ENCODE measurements at regions not wholly inside any gene's neighbourhood (a gene's known extent, or its start where the extent isn't known, plus 50 kb on each side); places are given as distances from the start of the nearest gene placed in this dataset.
A peak's percentile ranks its signal among the peaks of the same experiment; 100 is the strongest.
"Not testable (repeated sequence)": the region's sequence is repeated elsewhere in the genome, so short reads cannot be mapped to it uniquely, and the experiment has no call there.

DNA sequence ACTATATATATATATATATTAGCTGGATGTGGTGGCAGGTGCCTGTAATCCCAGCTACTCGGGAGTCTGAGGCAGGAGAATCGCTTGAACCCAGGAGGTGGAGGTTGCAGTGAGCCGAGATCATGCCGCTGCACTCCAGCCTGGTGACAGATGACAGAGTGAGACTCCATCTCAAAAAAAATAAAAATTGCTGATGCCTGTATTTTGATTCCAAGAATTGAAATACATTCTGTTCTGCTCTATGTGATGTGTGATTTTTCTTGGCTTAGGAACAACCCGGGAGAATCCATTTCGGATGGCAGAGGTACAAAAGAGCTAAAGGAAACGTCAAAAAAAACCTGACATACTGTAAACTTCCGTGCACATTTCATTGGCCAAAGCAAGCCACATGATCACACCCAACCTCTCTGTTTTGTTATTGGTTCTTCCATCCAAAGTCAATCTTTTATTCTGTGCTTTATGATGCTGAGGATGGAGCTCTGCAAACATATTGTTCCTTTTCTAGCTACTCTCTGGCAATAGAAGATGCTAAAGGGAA, 478.1 kb upstream of the MAP2 start:
- DNase-seq = no peak

DNA sequence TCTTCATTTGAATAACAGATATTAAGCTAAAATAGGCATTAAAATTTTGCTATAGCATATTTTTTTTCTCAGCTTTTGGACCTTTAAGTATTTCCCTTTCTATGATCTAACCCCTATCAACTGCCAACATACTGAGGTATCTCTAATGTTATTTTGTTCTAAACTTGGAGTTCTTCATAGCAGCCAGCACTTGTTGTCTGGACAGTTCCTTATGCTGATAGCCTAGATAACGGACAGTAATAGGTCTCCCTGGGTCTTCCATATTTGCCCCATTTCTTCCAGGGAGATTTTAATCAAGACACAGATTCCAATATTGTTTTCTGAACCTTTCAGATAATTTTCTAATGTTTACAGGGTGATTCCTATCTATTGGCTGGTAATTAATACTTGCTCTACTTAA, 475.8 kb upstream of the MAP2 start:
- DNase-seq = no peak

DNA sequence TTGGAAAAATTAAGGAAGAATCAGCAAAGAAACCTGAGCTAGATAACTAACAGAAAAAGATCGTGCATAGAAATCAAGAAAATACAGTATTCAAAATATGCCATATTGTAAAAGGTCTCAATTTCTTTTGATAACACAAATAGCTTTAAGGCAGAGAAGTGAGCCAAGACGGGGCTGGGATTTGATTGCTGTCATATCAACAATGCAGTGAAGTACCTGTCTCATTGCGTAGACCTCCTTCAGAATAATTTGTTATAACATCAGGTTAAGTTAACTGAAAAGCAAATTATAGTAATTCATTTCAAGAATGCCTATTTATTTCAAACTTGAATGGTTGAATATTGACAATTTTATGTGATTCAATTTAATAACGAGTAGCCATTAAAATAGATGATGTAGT, 453.8 kb upstream of the MAP2 start:
- no peak for DNase-seq

DNA sequence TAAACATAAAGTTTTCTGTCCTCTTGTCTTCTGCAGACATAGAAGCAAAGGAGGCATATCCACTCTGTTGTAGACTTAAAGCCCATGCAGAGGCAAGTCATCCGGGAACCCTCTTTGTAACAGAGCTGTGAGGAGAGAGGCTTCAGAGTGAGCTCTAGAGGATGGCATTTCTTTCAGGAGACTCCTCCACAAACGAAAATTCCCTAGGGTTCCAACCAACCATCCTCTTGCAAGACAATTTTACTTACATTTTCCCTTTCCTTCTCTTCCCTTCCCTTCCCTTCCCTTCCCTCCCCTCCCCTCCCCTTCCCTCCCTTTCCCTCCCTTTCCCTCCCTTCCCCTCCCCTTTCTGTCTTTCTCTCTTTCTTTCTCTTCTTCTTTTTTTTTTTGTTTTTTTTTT, 446.3 kb upstream of the MAP2 start:
- no peak for DNase-seq

DNA sequence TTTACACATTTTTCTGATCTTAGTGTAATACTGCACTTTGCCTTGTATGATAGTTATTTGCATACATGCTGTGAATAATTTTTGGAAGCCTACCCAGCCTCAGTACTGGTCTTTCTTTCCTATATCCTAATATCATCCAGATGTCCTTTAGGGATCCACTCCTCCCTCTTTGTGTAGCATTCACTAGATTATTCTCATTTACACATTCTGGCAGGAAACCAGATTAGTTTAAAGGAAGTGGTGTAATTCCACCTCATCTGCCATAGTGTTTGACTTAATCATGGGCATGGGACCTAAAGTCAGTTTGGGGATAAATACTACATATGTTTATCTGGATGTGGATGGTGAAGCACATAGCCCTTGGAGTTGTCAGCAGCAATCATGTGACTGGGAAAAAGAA, 444.9 kb upstream of the MAP2 start:
- DNase-seq = peak; percentile 41

DNA sequence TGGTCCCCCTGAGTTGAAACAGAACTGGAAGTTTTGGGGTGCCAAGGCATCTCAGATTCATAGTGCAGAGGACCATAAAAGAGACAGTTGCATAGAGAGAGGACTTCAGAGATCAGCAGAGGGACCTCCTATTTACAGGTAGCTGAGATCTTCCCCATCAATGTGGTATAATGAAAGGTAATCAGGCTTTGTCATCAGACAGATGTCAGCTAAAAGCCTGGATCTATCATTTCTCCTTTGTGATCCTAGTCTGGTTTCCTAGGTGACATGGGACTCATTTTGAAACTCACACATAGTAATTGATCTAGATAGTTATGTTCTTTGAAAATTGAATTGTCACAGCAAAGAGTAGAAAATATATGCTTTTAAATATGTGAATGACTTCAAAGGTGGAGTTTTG, 443.5 kb upstream of the MAP2 start:
- no peak for DNase-seq

DNA sequence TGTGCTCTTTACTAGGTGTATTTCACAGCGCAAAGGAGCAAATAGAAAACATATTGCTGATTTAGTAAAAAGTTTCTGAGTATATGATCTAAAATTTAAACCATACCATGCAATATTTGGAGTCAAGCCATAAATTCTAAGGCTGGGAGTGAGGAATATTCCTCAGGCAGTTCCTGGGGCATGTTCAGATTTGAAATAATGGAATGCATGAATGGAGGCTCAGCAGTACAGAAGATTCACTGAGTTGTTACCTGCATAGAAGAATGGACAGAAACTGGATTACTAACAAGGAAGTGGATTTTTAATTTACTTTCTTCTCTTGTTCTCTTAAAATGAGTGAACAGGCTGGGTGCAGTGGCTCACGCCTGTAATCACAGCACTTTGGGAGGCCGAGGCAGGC, 441.0 kb upstream of the MAP2 start:
- no peak for DNase-seq

DNA sequence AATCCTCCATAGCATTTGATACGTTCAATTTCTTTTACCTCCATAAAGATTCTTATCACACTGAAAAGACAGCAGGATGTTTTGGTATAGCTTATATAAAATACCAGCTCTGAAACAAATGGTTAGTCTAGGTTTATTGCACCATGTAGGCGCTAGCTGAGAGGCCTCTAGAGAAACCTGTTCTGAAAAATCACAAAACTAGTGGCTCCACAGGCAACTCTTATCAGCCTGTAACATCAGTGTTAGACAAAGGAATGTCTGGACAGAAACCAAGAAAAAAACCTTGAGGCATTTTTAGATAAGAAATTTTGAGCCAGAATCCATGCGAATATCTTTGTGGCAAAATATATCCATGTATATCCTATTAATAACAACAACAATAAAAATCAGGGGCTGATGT, 440.4 kb upstream of the MAP2 start:
- DNase-seq = no peak

DNA sequence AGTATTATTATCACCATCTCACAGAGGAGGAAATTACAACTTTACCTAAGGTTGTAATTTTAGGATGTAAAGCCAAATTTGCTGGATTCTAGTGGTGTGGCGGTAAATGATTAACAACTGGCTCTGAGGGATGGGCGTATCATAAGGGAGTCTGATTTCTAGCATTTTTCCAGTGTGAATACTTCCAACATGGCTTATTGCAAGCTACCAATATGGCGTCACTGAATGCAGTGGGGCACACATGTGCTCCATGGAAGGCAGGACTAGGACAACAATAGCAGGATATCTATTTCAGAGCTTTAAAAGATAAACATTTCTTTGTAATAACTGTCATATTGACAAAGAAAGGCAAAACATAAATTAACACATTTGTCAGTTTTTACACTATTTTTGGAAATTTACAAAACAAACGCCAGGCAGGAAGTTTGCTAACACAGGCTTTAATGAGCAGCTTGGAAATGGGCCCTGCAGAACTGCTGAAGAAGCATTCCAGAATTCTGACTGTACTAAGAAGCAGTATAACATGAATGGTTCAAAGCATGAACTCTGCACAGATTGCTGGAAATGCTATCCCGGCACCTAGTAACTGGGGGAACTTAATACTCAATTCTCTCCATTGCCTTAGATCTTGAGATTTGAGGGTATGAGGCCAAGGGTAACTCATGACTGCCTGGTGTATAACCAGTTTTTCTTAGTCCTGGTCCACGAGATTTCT, 439.3 kb upstream of the MAP2 start:
- DNase-seq = peak; percentile 10

DNA sequence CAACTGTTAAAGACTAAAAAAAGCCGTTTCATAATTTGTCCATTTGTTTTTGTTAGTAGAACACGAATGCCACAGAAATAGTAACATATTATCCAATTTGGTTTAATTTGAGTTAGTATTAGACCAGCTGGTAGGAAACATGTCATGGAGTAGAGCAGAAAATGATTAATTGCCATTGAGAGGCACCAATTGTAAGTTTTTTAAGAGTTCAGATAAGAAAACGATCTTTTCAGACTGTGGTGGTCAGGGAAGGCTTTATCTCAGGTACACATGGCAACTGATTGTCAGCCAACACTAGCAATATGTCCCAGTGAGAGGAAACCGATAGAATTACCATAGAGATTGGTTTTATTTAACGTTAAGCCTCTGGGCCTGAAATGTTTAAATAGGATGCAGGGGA, 438.2 kb upstream of the MAP2 start:
- DNase-seq = no peak

DNA sequence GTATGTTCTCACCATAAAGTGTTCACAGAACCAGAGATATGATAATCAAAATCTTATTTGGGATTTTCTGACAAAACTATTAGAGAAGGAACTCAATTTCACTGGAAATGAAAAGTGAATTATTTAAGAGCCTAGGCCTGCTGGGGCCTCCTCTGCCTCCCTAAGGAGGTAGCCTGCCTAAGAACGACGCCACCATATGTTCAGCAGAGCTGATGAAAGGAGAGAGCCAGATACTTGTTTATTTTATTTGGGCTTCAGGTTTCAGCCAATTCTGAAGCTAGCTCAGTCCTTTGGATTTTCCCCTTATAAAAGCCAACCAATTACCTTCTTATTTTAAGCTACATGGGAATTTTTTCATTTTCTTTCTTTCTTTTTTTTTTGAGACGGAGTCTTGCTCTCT, 433.1 kb upstream of the MAP2 start:
- DNase-seq = peak; percentile 20

DNA sequence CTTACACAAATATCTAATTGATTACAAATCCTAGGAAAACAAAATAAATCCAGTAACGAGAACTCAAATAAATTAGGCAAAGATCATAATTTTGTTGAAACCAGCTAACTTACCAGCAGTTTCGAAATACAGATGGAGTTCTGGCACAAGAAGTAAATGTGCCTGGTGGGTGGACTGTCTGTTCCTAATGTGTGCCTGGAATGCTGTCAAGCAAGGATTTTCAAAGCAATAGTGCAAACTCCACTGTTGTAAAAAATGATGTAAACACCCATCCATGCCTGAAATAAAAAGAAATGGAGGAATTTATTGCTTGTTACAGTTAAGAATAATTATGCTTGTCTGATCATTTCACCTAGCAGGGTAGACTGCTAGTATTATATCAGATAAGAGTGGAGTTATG, 423.9 kb upstream of the MAP2 start:
- DNase-seq = no peak

DNA sequence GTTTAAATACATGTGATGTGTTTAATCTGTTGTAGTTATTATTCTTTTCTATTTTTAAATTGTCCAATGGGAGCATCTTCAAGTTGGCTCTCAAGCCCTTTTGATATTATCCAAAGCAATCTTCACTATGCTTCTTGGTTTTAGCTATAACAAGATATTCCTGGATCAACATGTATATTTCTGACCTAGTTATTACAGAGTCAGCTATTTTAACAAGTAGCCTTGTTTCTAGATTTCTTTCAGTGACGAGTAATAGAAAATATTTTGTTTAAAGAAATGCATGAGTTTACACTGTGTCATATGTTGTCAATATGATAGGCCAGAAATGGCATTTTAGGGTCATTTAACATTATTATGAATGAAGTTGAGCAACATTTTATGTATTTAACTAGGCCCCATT, 421.8 kb upstream of the MAP2 start:
- DNase-seq = no peak

DNA sequence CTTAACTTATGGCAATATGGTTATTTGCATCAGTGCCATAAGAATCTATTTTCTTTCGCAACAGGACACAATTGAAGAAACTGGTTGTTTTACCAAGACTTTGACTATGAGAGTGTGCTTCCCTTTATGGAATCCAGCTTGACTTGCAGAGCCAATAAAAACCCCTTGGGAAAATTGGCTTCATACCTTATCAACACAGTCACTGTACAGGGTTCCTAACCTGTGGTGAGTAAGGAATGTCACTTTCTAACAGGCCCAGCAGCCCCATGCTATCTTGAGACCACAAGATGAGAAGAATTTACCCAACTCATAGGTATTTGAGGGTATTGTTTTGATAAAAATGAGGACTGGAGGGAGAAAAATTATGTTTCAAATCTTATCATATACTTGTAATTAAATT, 418.5 kb upstream of the MAP2 start:
- DNase-seq = no peak

DNA sequence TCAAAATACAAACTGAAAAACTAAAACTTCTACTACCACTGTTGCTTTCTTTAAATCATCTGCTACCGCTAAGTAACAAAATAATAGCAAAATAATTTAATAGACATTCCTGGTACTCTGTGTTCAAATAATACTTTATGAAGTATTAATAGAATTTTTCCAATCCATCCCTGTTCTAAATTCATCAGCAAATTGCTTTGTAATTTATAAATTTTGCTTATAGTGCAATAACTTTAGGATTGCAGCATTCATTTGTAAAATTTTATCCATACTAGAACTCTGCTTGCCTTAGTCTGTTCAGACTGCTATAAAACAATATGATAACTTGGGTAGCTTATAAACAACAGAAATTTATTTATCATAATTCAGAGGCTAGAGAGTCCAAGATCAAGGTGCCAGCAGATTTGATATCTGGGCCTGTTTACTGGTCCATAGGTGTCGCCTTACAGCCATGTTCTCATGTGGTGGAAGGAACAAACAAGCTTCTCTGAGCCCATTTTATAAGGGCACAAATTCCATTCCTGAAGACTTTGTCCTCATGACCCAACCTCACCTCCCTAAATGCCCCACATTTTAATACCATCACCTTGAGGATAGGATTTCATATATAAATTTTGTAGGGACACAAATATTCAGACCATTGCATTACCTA, 415.1 kb upstream of the MAP2 start:
- no peak for DNase-seq

DNA sequence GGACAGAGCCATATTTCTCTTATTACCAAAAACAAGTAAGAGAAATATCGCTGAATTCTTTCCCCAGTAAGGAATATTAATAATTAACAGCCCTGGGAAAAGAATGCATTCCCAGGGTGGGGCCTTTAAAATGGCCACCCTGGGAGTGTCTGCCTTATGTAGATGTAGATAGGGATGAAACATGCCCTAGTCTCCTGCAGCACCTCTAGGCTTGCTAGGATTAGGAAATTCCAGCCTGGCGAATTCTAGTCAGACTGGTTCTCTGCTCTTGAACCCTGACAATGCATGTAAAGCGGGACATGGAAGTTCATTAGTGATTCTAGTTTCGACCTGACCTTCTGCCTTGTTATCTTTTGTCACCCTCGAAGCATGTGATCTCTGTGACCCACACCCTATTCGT, 405.2 kb upstream of the MAP2 start:
- DNase-seq = not testable (repeated sequence)

DNA sequence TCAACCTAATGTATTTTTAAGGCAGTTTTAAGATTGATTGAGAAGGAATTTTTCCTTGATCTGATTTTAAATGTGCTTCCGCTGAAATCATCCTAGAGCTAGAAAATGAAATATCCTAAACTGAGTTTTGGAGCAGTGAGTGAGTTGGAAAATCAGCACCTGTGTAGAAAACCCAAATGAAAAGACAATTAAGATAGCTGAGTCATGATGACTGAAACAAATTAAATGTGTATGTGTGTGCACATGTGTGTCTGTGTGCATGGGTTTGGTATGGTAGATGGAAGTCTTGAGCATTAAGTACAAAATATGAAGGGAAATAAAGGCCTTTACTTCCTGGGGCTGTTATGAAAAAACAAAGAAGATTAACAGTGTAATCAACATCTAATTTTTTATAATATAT, 394.6 kb upstream of the MAP2 start:
- no peak for DNase-seq

DNA sequence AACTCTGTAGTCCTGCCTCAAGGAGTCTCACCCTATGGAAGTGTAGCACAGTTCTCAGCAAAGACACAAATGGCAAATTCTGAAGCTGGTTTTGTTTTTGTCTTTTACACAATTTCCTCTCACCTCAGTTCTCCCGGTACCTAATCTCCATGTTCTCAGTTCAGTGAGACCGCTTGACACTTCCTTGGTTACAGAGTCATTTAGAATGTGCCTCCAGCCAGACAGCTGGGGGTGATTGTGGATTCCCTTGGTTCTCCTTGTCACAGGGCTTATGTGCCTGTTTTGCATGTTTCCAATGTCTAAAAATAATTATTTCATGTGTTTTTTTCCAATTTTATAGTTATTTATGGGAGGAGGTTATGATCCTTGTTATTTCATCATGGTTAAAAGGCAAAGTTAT, 379.5 kb upstream of the MAP2 start:
- no peak for DNase-seq

DNA sequence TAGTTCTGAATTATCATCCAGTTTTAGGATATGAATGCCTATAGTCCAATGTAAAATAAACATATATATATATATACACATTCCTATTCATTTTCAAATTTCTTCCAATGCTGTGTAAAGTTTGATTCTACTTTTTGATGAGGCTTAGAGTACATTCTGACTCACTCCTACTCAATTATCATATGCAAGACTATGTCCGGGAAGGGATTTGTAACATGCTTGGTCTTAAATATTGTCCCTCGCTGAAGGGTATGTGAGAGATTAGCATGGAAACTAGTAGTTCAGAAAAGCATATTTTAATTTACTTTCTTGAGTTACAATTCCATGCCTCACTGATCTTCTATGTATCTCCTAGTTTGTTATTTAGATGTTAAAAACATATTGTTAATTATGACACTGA, 377.7 kb upstream of the MAP2 start:
- no peak for DNase-seq

DNA sequence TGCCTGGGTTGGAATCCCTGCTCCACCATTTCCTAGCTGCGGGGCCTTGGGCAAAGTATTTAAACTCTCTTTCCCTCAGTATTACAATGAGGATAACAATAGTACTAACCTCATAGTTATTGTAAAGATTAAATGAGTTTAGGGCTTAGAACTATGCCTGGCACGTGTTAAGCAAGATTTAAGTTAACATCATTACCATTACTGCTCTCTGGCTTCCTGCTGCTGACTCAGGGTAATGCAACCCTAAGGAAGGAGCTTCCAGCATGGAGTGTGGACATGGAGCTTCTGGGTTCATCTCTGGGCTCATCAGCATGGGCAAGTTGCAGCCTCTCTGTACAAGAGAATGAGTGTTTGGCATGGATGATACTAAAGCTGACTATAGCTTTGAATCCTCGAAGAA, 374.2 kb upstream of the MAP2 start:
- no peak for DNase-seq

DNA sequence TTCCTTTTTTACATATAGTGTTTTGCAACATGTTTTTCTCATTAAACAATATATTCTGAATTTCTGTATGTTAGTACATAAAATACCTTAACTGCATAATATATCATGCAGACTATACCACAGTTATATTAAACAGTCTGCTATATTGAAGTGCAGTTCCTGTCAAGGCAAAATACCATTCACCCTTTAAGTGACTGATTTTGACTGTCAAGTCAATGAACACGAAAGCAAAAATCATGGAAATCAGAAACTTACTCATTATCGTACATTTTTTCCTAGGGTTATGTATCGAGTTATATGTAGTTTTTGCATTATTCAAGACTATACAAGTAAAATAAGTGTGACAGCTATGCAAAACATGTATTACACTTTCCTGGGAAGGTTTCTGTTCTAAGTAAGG, 361.6 kb upstream of the MAP2 start:
- no peak for DNase-seq

DNA sequence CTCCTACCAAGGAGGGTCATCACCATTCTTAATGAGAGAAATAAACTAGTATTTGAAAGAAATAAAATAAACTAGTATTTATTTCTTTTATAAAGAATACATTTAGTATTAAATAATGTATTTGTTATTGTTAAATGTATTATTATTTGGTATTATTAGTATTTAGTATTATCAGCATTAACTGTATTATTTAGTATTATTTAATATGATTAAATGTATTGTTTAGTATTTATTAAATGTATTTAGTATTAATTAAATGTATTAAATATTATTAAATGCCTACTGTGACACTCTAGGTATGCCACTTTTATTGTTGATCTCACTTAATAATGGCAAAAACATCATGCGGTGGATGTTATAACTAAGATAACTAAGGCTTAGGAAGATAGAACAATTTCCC, 353.6 kb upstream of the MAP2 start:
- no peak for DNase-seq

DNA sequence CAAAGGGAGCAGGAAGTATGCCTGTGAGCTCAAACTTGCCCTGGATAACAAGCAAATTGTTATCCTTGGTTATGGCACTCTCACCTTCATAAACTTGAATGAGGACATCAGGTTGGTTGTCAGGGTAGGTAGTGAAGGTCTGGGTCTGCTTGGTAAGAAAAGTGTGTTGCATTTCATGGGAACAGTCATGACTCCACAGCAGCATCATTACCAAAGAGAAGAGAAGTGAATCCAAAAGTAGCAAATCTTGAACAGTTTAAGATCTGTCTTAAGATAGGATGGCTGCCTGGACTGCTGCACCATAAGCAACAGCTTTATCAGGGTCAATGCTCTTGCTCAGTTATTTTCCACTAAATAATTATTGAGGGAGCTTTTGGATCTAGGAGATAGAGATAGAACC, 350.7 kb upstream of the MAP2 start:
- DNase-seq = no peak

DNA sequence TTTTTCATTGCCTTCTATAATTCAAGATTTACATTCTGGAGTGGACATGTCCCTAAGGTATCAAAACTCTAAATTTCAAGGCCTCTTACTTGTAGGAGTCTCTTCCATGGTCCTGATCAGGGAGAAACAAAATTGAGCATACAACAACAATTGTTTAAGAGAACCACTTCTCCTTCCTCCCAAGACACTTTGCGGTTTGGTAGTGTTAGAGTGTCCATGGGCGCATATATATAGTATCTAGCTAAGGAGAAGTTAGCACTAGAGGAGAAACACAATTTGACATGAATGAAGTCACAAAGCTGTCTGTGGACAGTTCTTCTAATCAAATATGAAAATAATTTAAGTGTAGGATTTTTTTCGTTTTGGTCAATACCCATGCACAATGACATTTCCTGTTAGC, 349.1 kb upstream of the MAP2 start:
- DNase-seq = no peak

DNA sequence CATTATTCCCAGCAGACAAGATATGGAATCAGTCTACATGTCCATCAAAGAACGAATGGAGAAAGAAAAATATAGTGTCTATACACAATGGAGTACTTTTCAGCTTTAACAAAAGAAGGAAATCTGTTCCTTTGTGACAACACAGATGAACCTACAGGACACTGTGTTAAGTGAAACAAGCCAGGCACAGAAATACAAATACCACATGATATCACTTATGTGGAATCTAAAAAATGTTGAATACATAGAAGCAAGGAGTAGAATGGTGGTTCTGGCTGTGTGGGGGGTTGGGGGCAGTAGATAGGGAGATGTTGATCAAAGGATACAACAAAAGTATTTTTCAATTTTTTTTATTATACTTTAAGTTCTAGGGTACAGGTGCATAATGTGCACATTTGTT, 347.7 kb upstream of the MAP2 start:
- peak; percentile 17 for DNase-seq

Measured in eye (tissue), 1 donor.